GM04503 (cell line): ENCODE measurements at regions not wholly inside any gene's neighbourhood (a gene's known extent, or its start where the extent isn't known, plus 50 kb on each side); places are given as distances from the start of the nearest gene placed in this dataset.

Experiments used
- DNase-seq: peaks from one replicate; pipeline ENCODE4 v3.0.0-alpha.2; 2012; ENCODE audit warnings: low read depth

DNA sequence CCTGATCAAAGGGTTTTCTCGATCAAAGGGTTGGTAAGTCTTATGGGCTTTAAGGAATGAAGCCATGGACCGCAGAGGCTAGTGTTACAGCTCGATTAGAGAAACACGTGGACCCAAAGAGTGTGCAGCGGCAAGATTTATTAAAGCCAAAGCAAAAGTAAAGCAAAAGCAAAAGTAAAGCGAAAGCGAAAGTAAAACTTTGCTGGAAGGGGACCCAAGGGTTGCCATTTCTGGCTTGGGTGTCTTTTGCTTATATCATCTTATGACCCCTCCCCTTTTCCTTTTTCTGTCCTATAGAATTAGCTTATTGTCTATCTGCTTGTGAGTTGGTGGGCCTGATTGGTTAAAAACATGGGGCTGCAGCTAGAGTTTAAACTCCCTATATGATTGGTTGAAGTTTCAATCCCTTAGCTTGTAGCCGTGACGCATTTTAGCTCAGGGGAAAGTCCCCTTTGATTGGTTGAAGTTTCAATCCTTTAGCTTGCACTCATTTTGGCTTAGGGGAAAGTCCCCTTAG, 957.0 kb downstream of the AMY1C start:
- DNase-seq = no peak

DNA sequence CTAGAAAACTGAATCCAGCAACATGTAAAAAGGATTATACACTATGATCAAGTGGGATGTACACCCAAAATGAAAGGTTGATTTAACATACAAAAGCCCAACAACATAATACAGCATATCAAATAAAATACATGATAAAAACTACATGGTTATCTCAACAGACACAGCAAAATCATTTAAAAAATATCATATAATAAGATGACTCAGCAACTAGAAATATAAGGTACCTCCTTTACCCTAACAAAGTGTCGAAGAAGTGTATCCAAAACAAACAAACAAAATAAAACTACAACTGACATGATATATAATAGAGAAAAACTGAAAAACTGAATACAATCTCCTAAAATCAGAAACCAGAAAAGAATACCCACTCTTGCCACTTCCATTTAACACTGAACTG, 969.1 kb downstream of the AMY1C start:
- DNase-seq = no peak

DNA sequence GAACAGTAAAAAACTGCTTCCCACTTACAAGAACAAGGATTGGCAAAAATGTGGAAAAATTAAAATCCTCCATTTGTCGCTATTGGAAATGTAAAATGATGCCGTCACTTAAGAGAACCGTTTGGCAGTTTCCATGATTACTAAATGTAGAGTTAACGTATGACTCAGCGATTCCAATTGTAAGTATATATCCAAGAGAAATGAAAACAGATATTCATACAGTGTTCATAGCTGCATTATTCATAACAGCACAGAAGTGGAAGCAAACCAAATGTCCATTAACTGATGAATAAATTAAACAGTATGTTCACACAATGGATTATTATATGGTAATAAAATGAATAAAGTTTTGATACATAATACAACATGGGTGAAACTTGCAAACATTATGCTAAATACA, 971.0 kb downstream of the AMY1C start:
- DNase-seq = no peak

DNA sequence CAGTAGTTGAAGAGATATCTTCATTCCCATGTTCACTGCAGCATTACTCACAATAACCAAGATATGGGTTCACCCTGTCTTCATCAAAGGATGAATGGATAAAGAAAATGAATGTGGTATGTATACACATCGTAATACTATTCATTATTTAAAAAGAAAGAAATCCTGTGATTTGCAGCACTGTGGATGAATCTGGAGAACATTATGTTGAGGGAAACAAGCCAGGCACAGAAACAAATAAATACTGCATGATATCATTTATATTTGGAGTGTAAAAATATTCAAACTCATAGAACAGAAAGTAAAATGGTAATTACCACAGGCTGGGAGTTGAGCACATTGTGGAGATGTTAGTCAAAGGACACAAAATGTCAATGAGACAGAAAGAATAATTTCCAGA, 977.2 kb downstream of the AMY1C start:
- no peak for DNase-seq

DNA sequence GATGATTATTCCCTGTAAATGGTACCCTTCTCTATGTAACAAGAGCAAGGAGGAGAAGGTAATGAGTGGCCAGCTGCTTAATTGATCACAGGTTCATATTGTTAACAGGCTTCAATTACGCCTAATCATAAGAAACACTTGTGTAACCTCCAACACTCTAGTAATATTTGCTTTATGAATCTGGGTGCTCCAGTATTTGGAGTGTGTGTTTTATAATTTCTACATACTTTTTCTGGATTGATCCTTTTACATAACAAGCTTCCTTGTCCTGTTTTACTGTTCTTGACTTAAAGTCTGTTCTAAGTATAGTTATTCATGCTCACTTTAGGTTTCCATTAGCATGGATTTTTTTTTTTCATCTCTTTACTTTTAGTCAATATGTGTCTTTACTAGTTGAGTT, 984.2 kb downstream of the AMY1C start:
- DNase-seq = no peak

DNA sequence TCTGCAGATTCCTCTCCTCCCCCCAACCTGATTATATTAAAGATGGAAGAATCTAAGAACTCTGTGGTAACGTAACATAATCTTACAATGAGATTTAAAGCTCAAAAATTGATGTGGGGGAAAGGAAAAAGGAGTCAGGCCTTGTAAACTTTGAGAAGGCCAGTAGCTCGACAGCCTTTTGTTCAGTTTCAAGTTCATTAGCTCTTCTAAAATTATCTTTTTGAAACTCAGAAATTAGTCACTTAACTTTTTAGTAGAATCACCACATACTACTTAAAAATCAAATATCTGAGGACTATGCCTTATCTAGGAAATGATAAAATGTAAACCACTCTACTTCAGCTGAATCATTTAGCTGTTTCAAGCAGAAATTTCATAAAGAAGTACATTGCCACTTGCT, 996.2 kb downstream of the AMY1C start:
- DNase-seq = no peak

DNA sequence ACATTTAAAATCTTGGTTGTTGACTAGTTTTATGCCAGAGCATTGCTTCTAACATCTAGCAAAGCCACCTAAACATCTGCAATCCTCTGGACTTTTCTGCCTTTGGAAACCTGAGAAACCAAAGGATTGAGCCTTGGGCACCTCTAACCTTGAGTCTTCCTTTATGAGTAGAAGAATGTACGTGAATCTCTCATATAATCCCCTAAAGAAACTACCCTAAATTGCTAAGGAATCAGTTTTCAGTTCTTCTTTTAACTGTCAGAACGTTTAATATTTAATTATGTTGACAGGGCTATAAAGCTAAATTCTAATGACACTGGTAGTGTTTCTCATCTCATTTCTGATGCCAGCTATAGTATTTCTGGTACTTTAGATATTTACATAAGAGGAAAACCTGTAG, 997.3 kb downstream of the AMY1C start:
- DNase-seq = no peak

DNA sequence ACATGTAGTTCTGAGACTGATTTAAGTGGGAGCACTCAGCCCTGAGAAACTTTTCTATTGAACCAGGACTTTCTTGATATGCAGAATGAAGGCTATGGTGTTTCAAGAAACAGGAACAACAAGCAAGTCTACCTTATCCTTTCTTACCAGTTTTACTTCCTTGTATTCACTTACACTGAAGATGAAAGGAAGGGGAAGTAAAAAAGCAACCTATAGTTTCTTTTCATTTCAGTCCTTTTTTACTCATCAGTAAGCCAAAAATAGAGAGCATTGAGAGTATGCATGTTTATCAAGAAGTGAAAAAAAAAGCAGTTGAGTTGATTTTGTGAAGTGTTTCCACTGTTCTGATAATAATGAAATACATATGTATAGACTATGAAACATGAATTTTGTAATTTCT, 1010.3 kb downstream of the AMY1C start:
- no peak for DNase-seq

DNA sequence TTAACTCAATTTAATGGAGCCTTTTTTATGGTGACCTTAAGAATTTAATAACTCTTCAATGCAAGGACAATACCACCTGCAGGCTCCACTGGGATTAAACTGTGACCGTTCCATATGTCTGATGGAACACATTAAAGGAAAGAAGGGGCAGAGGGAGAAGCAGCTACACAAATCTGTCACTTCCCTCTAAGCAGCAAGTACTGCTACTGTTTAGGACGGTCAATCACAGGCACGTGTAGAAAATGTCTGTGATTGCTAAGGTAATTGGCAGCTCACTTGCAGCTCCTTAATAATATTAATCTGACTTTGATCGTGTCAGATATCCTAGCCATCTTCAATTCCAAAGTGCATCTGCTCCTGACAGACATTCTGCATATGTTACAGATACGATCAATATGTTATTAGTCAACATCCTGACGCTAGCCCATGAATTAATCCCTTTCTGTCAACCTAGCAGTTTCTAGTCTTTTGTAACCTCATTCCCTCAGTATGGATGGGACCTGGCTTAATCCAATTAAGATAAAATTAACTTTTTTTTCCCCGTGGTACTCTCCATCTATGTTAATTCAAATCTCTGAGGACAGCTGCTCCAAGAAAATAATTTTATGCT, 1012.4 kb downstream of the AMY1C start:
- no peak for DNase-seq

DNA sequence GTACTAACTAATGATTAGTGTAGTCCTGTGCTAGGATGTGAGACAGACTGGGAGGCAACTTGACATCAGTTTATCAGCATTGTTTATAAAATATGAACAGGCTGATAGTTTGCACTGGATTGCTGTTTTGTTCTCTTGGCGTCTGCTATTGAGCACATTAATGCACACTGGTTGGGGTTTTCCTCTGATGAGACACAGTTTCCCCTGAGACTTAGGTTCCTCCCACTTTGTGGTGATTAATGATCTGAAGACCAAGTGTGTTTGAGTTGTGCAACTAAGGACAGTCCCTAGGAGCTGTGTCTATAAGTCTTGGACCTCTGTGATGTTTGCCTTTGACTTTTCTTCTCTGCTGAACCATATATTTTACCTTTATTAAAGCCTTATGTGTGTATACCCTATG, 1015.4 kb downstream of the AMY1C start:
- DNase-seq = no peak

DNA sequence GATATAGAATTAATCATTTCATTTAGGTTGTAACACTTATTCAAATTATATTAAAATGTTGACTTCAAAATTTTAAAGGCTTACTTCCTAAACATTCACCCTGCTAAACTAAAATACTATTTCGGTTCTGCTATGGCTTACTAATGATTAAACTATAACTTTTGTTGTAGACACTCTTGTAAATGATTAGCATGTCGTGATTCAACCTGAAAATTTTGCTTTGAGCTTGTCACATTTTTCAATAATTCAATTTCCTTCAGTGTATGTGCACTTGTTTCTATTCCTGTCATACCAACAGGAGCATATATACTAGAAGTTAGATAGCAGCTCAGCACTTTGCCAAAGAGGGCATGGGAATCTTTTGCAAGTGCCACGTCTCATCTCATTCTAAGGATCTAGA, 1018.8 kb downstream of the AMY1C start:
- DNase-seq = no peak

DNA sequence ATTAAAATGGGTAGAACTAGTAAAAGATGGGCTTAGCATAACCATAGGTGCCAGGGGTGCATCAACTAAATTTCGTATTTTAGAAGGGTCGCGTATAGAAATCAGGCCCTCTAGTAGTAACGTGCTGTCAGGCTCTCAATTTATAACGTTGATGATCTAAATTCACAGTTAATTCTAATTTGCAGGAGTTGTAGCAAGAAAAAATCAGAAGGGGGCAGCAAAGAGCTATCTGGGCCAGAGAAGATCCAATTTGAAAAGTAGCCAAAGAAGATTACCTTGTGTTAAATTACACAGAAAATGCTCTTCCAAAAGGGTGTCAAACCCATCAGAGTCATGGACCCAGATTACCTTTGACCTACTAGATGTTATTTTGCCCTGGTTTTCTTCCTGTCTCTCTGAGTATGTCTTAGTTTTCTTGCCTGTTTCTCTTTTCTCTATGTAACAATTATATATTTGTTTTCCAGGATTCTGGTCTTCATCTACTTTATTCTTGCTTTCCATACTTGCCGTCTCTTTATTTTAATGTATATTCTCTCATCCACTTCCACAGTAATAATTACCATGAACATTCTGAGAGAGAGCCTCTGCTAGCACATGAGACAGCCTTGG, 1030.9 kb downstream of the AMY1C start:
- no peak for DNase-seq

DNA sequence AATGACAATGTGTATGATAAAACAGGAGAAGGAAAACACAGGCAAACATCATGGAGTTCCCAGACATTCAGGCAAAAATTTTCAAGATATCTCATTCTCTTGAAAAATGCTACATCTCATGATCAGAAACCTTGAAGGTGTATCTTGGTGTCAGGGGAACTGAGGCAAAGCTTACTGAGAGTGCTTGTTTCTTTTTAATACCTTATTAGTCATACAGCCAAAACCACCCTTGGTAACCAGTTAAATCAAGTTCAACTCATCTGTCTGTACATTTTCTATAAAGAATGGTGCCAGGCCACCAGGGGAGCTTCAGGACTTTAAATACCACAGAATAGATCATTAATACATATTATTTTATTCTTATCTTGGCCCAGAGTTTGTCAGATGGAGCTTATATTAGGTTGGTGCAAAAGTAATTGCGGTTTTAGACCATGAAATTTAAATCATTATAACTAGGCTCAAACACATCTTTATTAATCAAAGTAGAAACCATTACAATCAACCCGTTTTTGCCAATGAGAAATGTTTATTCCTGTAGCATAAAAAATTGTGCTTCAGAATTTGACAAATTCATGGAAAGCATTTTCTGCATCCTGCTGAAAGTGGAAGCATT, 1036.0 kb downstream of the AMY1C start:
- no peak for DNase-seq

DNA sequence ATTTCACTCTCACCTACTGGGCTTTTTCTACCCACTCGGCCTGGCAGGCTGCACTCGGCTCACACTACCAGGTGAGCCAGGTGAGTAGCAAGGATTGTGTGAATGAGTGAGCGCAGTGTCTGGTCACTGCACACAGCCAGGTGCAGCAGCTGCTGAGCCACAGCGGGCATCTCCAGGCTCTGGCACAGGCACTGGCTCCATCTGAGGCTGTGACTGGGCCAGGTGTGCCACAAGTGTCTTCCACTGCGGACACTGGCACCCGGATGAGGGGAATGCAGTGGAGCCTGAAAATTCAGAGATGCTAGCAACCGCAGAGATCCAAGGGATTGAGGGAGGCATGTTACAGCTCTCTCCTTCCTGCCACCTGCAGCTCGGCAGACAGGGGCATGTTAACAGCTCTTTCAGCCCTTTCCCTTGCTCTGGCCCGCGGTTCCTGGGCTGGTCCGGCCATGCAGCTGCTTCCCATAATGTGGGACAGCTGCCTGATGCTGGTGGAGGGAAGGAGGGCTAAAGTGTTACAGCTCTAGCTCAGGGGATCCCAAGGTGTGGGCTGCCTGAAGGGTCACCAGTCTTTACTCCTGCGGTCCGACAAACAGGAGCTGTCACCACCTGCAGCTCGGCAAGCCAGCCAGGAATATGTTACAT, 1038.3 kb downstream of the AMY1C start:
- no peak for DNase-seq

DNA sequence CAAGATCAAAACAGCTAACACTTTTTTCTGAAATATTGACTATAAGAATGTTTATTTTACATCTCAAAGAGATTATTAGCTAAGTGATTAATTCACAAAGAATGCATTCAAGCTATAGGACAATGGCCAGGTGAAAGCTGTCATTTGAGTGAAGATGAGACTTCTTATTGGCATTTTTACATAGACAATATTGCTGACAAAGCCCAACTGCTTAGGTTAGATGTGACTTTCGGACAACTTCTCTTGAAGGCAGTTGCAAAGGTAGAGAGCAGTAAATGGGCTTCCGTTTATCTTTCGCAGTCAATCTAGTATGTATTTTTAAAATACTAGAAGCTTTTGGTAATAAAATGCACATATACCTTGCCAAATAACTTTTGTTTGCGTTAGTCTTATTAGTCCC, 1041.3 kb downstream of the AMY1C start:
- DNase-seq = no peak

DNA sequence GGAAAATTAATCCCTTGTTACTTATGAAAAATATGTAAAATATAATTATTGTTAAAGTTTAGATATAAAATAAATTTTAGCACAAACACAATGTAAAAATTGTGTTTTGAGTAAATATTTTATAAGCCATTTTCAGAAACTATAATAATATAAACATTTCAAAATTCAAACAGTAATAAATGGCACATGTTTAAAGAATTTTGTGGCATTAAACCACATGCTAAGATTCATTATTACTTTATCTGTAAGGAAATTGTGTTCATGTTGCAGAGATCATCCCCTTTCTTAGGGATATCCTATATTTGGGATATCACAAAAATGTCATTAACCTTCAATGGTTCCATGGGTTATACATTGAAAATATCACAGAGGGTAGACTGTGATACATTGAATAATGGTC, 1044.3 kb downstream of the AMY1C start:
- no peak for DNase-seq

DNA sequence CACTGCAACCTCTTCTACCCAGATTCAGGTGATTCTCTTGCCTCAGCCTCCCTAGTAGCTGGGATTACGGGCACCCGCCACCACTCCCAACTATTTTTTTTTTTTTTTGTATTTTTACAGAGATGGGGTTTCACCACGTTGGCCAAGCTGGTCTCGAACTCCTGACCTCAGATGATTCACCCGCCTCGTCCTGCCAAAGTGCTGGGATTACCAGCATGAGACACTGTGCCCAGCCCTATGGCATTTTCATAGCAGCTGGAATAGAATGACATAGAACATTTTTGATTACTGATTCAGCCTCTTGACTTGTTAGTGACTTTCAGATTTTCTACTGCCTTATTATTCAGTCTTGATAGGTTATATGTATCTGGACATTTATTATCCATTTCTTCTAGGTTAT, 1046.2 kb downstream of the AMY1C start:
- DNase-seq = no peak

DNA sequence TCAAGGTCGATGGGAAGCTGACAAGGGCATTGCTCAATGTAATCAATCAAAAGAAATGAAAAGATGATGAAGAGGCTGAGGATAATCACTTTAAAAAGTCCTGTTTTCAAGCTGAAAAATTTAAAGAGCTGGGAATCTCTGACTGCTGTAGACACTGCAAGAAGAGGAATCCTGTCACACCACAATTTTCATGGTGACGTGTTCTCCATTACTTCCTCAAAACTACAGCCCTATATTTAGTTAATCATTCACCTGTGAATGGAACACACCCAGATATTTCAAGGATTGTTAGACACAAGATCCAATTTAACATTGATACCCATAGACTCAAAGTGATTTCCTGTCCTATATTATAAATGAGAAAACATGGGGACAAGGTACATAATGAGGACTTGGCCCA, 1048.3 kb downstream of the AMY1C start:
- no peak for DNase-seq

DNA sequence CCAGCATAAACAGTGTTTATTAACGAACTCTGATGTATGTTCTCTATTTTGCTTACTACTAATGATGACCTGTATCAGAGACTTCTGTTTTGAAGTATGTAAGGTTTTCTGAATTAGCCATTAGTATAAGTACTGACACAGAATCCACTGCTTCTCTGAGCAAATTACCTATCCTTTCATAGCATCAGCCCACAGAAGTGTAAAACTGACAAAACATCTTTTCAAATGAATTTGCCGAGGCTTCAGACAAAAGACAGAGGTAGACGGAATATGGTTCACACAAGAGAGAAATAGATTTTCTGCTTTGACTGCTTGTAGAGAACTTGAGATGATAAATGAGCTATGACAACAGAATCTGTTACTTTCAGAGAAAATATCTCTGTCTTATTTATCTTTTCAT, 1051.6 kb downstream of the AMY1C start:
- no peak for DNase-seq

DNA sequence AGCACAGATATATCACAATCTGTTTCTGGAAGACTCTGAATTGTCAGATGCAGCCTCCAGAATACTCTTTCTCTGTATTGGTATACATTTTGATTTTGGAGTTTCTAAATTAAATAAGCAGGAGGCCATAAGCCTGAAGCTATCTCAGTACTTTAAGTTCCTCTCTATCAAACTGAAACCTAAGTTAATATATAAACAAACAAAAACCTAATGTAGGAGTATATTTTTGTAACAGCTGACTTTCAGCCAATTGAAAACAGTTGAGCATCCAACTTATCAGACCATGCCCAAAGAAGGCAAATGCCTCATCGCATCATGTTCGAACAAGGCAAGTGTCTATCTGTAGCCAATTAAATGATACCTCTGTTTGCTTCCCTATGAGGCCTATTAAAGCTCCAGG, 1054.4 kb downstream of the AMY1C start:
- no peak for DNase-seq

DNA sequence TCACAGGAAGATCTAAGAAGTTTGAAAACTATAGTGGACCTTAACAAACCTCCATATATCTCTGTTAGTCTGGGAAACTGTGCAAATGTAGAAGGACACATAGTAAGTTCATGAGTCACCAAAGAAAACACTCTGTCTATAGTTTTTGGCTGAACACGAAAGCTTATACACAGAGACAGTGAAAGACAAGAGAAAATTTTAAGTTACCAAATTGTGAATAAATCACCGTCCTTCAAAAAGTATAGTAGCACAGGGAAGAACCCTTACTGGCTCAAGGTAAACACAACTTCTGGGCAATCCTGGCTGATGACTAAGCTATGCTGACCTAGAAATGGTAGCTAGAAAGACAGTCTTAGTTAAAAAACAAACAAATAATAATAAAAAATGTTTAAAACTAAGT, 1057.9 kb downstream of the AMY1C start:
- no peak for DNase-seq

DNA sequence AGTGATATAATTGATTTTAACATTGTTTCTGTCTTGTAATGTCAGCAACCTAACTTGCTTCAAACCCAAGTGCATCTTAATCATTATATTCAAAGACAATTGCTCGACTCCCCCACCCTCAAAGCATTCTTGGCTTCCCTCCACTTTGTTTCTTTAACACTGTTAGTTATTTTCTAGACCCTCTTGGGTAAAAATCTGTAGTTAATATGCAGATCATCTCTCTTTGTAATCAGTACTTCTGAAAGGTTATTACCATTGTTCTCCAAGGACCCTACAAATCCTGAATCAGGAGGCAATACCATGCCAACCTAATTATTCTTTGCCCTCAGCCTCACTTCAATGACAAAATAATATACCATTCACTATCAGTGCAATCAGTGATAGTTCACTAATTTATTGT, 1075.7 kb downstream of the AMY1C start:
- DNase-seq = no peak

DNA sequence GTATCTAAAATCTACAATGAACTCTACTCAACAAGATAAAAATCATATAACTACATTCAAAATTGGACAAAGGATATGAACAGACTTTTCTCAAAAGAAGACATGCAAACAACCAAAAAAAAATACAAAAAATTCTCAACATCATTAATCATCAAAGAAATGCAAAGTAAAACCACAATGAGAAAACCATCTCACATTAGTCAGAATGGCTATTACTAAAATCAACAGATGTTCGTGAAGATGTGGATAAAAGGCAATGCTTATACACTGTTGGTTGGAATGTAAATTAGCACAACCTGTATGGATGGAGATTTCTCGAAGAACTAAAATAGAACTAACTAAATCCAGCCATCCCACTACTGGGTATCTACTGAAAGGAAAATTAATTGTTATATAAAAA, 1080.8 kb downstream of the AMY1C start:
- no peak for DNase-seq
